K562 (cell line): ENCODE measurements at regions not wholly inside any gene's neighbourhood (a gene's known extent, or its start where the extent isn't known, plus 50 kb on each side); places are given as distances from the start of the nearest gene placed in this dataset.

Source experiments
- ATAC-seq: fragments of 200-7000 bp; cut with Tn5 transposase; 3 replicates; pipeline ENCODE4 v1.9.1; 2020; ENCODE audit warnings: moderate library complexity
- BruUV-seq: library from RNA; stranded (reverse); fragments of 400-500 nt; replicated peaks from 2 replicates; lab custom pipeline; 2021; lab: Mats Ljungman, UMichigan
- CTCF ChIA-PET: fragments of 300-600 bp; formaldehyde crosslinking; extraction: SDS; loops from one replicate; lab custom pipeline; 2021; ENCODE audit warnings: low intra/inter-chr PET ratio; lab: Yijun Ruan, JAX
- POLR2A ChIA-PET: fragments of 300-600, 350-650 bp; sonication (Branson Sonifier 250); formaldehyde crosslinking; extraction: SDS; loops from one replicate; lab custom pipeline; 2021; ENCODE audit warnings: antibody characterized with exemption, inconsistent platforms; lab: Yijun Ruan, JAX
- DNase-seq, 4 experiments: peaks; one replicate each; pipeline versions ENCODE4 v3.0.0 to v3.0.0-alpha.2; 2011 to 2018; ENCODE audit warnings: low spot score in 3 of 4, mixed read lengths in 3 of 4; ENCODE audit errors: extremely low read depth in 1 of 4
- FAIRE-seq: peaks from 2 replicates; lab custom pipeline; 2011; peaks lifted over from hg19 to GRCh38; lab: Jason Lieb, UNC
- H2AFZ ChIP-seq: 2 replicates; pipeline ENCODE4 v1.6.0; 2011; ENCODE audit warnings: low read depth, low read length, control low read depth, inconsistent platforms
- H3K27ac ChIP-seq: fragments of 200-600 bp; 3 replicates; pipeline ENCODE4 v1.8.0; 2011; ENCODE audit warnings: low read depth, mild to moderate bottlenecking, control low read depth, inconsistent platforms, low read length, moderate library complexity, mixed read lengths; ENCODE audit errors: extremely low read depth
- H3K27me3 ChIP-seq, 2 experiments: fragments of 300-600 bp in 1 of 2; 2 replicates in 1 of 2; 3 replicates in 1 of 2; pipeline versions ENCODE4 v1.6.0 to v1.8.0; 2011; ENCODE audit warnings: inconsistent platforms in 2 of 2, low read length in 2 of 2, mild to moderate bottlenecking in 1 of 2, mixed read lengths in 1 of 2, moderate library complexity in 1 of 2; ENCODE audit not compliant: control insufficient read depth in 2 of 2, insufficient read depth in 2 of 2
- H3K36me3 ChIP-seq: fragments of 300-600 bp; 3 replicates; pipeline ENCODE4 v1.8.0; 2011; ENCODE audit warnings: mild to moderate bottlenecking, low read length, inconsistent platforms; ENCODE audit not compliant: control insufficient read depth, insufficient read depth
- H3K4me1 ChIP-seq, 2 experiments: fragments of 200-600 bp in 1 of 2; replicated peaks in 1 of 2; 2 replicates in 1 of 2; 3 replicates in 1 of 2; pipeline versions ENCODE4 v1.5.1 to v1.8.0; 2011; ENCODE audit warnings: inconsistent platforms in 2 of 2, low read length in 2 of 2, mild to moderate bottlenecking in 1 of 2, mixed read lengths in 1 of 2, moderate library complexity in 1 of 2; ENCODE audit not compliant: control insufficient read depth in 2 of 2, insufficient read depth in 2 of 2
- H3K4me2 ChIP-seq: 2 replicates; pipeline ENCODE4 v1.6.1; 2011; ENCODE audit warnings: low read length, control low read depth, inconsistent platforms, mixed read lengths; ENCODE audit not compliant: insufficient read depth
- H3K4me3 ChIP-seq: fragments of 200-600 bp; sonication (generic), shearing (Covaris generic); 2 replicates; pipeline ENCODE4 v1.5.1; 2016; ENCODE audit warnings: control low read depth, inconsistent platforms
- H3K79me2 ChIP-seq: fragments of 200-600 bp; 3 replicates; pipeline ENCODE4 v1.8.0; 2011; ENCODE audit warnings: low read length, inconsistent platforms; ENCODE audit not compliant: control insufficient read depth, insufficient read depth
- H3K9ac ChIP-seq, 2 experiments: 2 replicates each; pipeline versions ENCODE4 v1.6.0 to v1.6.1; 2011; ENCODE audit warnings: low read depth in 2 of 2, low read length in 2 of 2, control low read depth in 1 of 2, inconsistent platforms in 1 of 2, mild to moderate bottlenecking in 1 of 2, mixed read lengths in 1 of 2; ENCODE audit not compliant: insufficient read depth in 1 of 2
- H3K9me1 ChIP-seq: one replicate; pipeline ENCODE4 v1.6.0; 2011; ENCODE audit warnings: inconsistent platforms, mild to moderate bottlenecking, low read length, moderate library complexity; ENCODE audit not compliant: control insufficient read depth, insufficient read depth
- H3K9me3 ChIP-seq: replicated peaks from 2 replicates; pipeline ENCODE4 v1.5.1; 2011; ENCODE audit warnings: low read depth, low read length, inconsistent platforms; ENCODE audit not compliant: control insufficient read depth, insufficient read depth
- H4K20me1 ChIP-seq: replicated peaks from 2 replicates; pipeline ENCODE4 v1.6.1; 2011; ENCODE audit warnings: low read length, inconsistent platforms, mixed read lengths; ENCODE audit not compliant: control insufficient read depth, insufficient read depth
- BHLHE40 ChIP-seq: IDR thresholded peaks from 2 replicates; pipeline ENCODE4 v1.6.1; 2011; ENCODE audit warnings: low read length, improper control_type of control experiment
- CHD2 ChIP-seq: IDR thresholded peaks from 2 replicates; pipeline ENCODE4 v1.6.1; 2011; ENCODE audit warnings: low read depth, low read length
- ESRRA ChIP-seq: fragments of 450-650 bp; IDR thresholded peaks from 2 replicates; pipeline ENCODE4 v1.6.1; 2014; ENCODE audit warnings: low read depth, mild to moderate bottlenecking, moderate library complexity, borderline replicate concordance
- ESRRB ChIP-seq: fragments of 250-450 bp; sonication (Bioruptor Pico); IDR thresholded peaks from 2 replicates; pipeline ENCODE4 v1.5.0; 2020; ENCODE audit warnings: mild to moderate bottlenecking, moderate library complexity, borderline replicate concordance
- LEF1 ChIP-seq: fragments of 450-650 bp; IDR thresholded peaks from 2 replicates; pipeline ENCODE4 v1.6.1; 2016; ENCODE audit warnings: mild to moderate bottlenecking
- RBM22 ChIP-seq: fragments of 200-400 bp; formaldehyde crosslinking; IDR thresholded peaks from 2 replicates; pipeline ENCODE4 v1.6.1; 2018; ENCODE audit warnings: low read length, low read depth; ENCODE audit not compliant: poor library complexity, severe bottlenecking
- SMC3 ChIP-seq: conservative IDR thresholded peaks from 2 replicates; pipeline ENCODE4 v1.6.1; 2011; ENCODE audit warnings: low read depth, low read length, improper control_type of control experiment; ENCODE audit not compliant: insufficient read depth
- SRSF9 ChIP-seq: fragments of 200-400 bp; formaldehyde crosslinking; IDR thresholded peaks from 2 replicates; pipeline ENCODE4 v1.6.1; 2017; ENCODE audit warnings: low read depth, low read length, borderline replicate concordance
- WGBS: fragments of 100-300 bp; shearing (Covaris generic); methylation state at CpG from one replicate; pipeline ENCODE4 v1.1.6; 2016; ENCODE audit warnings: low coverage, mixed read lengths; ENCODE audit not compliant: insufficient coverage; ENCODE audit errors: missing lambda C conversion rate; 5-methylcytosine and 5-hydroxymethylcytosine counted together
- in situ Hi-C: fragments of 300-500 bp; cut with MboI; formaldehyde crosslinking; loops from 4 replicates; pipeline ENCODE4 v1.15.0; 2018; ENCODE audit warnings: inconsistent platforms, mixed read lengths
- intact Hi-C: fragments of 100-400 bp; cut with micrococcal nuclease; formaldehyde crosslinking; loops from 2 replicates; pipeline ENCODE4 v1.14.2; 2022
- TF ChIP-seq, protein P1 (sequence below): sonication (generic); formaldehyde crosslinking; IDR thresholded peaks from 2 replicates; pipeline ENCODE4 v1.8.1; 2022; ENCODE audit warnings: missing genetic modification reagents
- TF ChIP-seq, protein P2 (sequence below): fragments of 250-450 bp; sonication (Bioruptor Pico); IDR thresholded peaks from 2 replicates; pipeline ENCODE4 v1.4.0; 2020; ENCODE audit warnings: mild to moderate bottlenecking, moderate library complexity
- TF ChIP-seq, protein P3 (sequence below): fragments of 450-650 bp; IDR thresholded peaks from 2 replicates; pipeline ENCODE4 v1.6.1; 2017; ENCODE audit warnings: antibody characterized with exemption, mild to moderate bottlenecking

DNA sequence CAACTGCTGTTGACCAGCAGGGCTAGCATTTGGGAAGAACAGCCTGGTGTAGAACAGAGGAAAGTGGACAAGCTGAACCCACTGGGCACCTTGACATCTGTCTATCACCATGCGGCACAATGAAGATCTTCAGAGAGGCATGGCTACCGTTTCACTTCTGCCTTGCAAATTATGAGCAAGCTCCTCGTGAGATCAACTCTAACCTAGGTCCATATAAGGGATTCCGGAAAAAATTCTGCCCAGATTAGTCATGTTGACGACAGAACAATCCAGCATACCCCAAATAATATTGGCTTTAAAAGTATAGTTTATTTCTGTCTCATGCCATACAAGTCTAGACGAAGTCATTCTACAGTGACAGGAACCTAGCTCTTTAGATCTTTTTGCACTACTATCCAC lies 91.6 kb upstream of the ATF7IP start:
- CTCF ChIA-PET: no interaction called here
- intact Hi-C loops (no loop called here), in situ Hi-C loops (no loop called here)
- H3K4me1 ChIP-seq: peaks cover 0 to 3% of the 10 kb centered on the region in 2 experiments; a peak in 2 of 5 replicates
- H3K27me3 ChIP-seq: no peaks in the 10 kb centered on the region
- TF ChIP-seq ESRRA (no peak), BHLHE40 (no peak), CHD2 (no peak), RBM22 (no peak), LEF1 (no peak), SRSF9 (no peak), ESRRB (no peak), SMC3 (no peak)
- TF ChIP-seq, protein P1, sequence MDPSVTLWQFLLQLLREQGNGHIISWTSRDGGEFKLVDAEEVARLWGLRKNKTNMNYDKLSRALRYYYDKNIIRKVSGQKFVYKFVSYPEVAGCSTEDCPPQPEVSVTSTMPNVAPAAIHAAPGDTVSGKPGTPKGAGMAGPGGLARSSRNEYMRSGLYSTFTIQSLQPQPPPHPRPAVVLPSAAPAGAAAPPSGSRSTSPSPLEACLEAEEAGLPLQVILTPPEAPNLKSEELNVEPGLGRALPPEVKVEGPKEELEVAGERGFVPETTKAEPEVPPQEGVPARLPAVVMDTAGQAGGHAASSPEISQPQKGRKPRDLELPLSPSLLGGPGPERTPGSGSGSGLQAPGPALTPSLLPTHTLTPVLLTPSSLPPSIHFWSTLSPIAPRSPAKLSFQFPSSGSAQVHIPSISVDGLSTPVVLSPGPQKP (CRISPR knock-in tag): no peak
- TF ChIP-seq, protein P2, sequence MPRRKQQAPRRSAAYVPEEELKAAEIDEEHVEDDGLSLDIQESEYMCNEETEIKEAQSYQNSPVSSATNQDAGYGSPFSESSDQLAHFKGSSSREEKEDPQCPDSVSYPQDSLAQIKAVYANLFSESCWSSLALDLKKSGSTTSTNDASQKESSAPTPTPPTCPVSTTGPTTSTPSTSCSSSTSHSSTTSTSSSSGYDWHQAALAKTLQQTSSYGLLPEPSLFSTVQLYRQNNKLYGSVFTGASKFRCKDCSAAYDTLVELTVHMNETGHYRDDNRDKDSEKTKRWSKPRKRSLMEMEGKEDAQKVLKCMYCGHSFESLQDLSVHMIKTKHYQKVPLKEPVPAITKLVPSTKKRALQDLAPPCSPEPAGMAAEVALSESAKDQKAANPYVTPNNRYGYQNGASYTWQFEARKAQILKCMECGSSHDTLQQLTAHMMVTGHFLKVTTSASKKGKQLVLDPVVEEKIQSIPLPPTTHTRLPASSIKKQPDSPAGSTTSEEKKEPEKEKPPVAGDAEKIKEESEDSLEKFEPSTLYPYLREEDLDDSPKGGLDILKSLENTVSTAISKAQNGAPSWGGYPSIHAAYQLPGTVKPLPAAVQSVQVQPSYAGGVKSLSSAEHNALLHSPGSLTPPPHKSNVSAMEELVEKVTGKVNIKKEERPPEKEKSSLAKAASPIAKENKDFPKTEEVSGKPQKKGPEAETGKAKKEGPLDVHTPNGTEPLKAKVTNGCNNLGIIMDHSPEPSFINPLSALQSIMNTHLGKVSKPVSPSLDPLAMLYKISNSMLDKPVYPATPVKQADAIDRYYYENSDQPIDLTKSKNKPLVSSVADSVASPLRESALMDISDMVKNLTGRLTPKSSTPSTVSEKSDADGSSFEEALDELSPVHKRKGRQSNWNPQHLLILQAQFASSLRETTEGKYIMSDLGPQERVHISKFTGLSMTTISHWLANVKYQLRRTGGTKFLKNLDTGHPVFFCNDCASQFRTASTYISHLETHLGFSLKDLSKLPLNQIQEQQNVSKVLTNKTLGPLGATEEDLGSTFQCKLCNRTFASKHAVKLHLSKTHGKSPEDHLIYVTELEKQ (CRISPR knock-in tag): no peak
- TF ChIP-seq, protein P3, sequence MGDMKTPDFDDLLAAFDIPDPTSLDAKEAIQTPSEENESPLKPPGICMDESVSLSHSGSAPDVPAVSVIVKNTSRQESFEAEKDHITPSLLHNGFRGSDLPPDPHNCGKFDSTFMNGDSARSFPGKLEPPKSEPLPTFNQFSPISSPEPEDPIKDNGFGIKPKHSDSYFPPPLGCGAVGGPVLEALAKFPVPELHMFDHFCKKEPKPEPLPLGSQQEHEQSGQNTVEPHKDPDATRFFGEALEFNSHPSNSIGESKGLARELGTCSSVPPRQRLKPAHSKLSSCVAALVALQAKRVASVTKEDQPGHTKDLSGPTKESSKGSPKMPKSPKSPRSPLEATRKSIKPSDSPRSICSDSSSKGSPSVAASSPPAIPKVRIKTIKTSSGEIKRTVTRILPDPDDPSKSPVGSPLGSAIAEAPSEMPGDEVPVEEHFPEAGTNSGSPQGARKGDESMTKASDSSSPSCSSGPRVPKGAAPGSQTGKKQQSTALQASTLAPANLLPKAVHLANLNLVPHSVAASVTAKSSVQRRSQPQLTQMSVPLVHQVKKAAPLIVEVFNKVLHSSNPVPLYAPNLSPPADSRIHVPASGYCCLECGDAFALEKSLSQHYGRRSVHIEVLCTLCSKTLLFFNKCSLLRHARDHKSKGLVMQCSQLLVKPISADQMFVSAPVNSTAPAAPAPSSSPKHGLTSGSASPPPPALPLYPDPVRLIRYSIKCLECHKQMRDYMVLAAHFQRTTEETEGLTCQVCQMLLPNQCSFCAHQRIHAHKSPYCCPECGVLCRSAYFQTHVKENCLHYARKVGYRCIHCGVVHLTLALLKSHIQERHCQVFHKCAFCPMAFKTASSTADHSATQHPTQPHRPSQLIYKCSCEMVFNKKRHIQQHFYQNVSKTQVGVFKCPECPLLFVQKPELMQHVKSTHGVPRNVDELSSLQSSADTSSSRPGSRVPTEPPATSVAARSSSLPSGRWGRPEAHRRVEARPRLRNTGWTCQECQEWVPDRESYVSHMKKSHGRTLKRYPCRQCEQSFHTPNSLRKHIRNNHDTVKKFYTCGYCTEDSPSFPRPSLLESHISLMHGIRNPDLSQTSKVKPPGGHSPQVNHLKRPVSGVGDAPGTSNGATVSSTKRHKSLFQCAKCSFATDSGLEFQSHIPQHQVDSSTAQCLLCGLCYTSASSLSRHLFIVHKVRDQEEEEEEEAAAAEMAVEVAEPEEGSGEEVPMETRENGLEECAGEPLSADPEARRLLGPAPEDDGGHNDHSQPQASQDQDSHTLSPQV: no peak
- H3K4me3 ChIP-seq: no peak overlapping the region
- no peaks in the 10 kb centered on the region for H3K79me2 ChIP-seq
- no peak overlapping the region for H3K4me2 ChIP-seq
- no peaks in the 10 kb centered on the region for H4K20me1 ChIP-seq
- H3K9me3 ChIP-seq: peaks cover 6% of the 10 kb centered on the region
- H3K9ac ChIP-seq: no peak overlapping the region
- BruUV-seq: no TSS peak
- H3K9me1 ChIP-seq: no peaks in the 10 kb centered on the region
- DNase-seq: no peak
- H2AFZ ChIP-seq: peak overlapping the region; percentile 74
- H3K36me3 ChIP-seq: no peaks in the 10 kb centered on the region
- FAIRE-seq: no peak
- POLR2A ChIA-PET: no interaction called here
- WGBS: 83% methylated on average over 6 of the region's 6 CpGs
- no peak; the same call in 2 of the 3 replicates for ATAC-seq
- H3K27ac ChIP-seq: no peak overlapping the region; the same call in 2 of the 3 replicates
